ENCODE measurements at regions not wholly inside any gene's neighbourhood (a gene's known extent, or its start where the extent isn't known, plus 50 kb on each side); places are given as distances from the start of the nearest gene placed in this dataset.

GRCh38 chr7:131656980-131657723, 100.7 kb upstream of the PODXL start:
- no peak for TF ChIP-seq CTCF (IDR thresholded peaks at IDR 0.05; ENCODE audit: low read depth, low read length)

GRCh38 chr7:131655866-131656265, 99.4 kb upstream of the PODXL start:
- no peak for TF ChIP-seq CTCF (IDR thresholded peaks at IDR 0.05; ENCODE audit: low read depth, low read length)

More at GRCh38 chr7:131656980-131657723, 100.7 kb upstream of the PODXL start:
- no peak overlapping the region for H3K4me3 ChIP-seq (ENCODE audit: low read depth, low read length)

GRCh38 chr7:131655447-131655846, 99.0 kb upstream of the PODXL start:
- TF ChIP-seq CTCF (IDR thresholded peaks at IDR 0.05; ENCODE audit: low read depth, low read length) = no peak
- no peak overlapping the region for H3K4me3 ChIP-seq (ENCODE audit: low read depth, low read length)

More at GRCh38 chr7:131655866-131656265, 99.4 kb upstream of the PODXL start:
- no peak overlapping the region for H3K4me3 ChIP-seq (ENCODE audit: low read depth, low read length)

- no peak overlapping the region for H3K4me3 ChIP-seq (ENCODE audit: low read depth, low read length)
- peak; percentile 91 for TF ChIP-seq CTCF (IDR thresholded peaks at IDR 0.05; ENCODE audit: low read depth, low read length)
Observed at GRCh38 chr7:131654668-131655326, 98.4 kb upstream of the PODXL start.

- no peak overlapping the region for H3K4me3 ChIP-seq (ENCODE audit: low read depth, low read length)
- TF ChIP-seq CTCF (IDR thresholded peaks at IDR 0.05; ENCODE audit: low read depth, low read length) = no peak
Observed at GRCh38 chr7:131654249-131654558, 97.8 kb upstream of the PODXL start.

- H3K4me3 ChIP-seq (ENCODE audit: low read depth, low read length) = no peak overlapping the region
- no peak for TF ChIP-seq CTCF (IDR thresholded peaks at IDR 0.05; ENCODE audit: low read depth, low read length)
Observed at GRCh38 chr7:131653418-131654248, 97.2 kb upstream of the PODXL start.
